Activated CD8-positive, alpha-beta T cell treated with anti-CD3 and anti-CD28 coated beads, Interleukin-2, amount 10 ng/mL, durations not matched to agents 7 days and 5 days (primary cell): ENCODE measurements at regions not wholly inside any gene's neighbourhood (a gene's known extent, or its start where the extent isn't known, plus 50 kb on each side); places are given as distances from the start of the nearest gene placed in this dataset.

Experiments used
- ATAC-seq: fragments of 150-1000 bp; cut with Tn5 transposase; one replicate; pipeline ENCODE4 v1.10.0; 2021; ENCODE audit warnings: moderate library complexity
- CTCF ChIA-PET: fragments of 350-600 bp; sonication (Branson Sonifier 250); formaldehyde crosslinking; loops from one replicate; lab custom pipeline; 2021; ENCODE audit warnings: antibody characterized with exemption; lab: Charles Lee
- POLR2A ChIA-PET: fragments of 350-600 bp; sonication (Branson Sonifier 250); formaldehyde crosslinking; loops from one replicate; lab custom pipeline; 2021; ENCODE audit warnings: antibody characterized with exemption; lab: Charles Lee
- DNase-seq: peaks from one replicate; pipeline ENCODE4 v3.0.0-alpha.2; 2020
- H3K27ac Mint-ChIP-seq: one replicate; pipeline ENCODE4 v1.8.0; 2021; ENCODE audit warnings: mild to moderate bottlenecking, mixed read lengths
- H3K27me3 Mint-ChIP-seq: one replicate; pipeline ENCODE4 v1.8.0; 2021; ENCODE audit warnings: low read depth, mixed read lengths
- H3K36me3 Mint-ChIP-seq: one replicate; pipeline ENCODE4 v1.8.0; 2021; ENCODE audit warnings: low read depth, mixed read lengths
- H3K4me1 Mint-ChIP-seq: one replicate; pipeline ENCODE4 v1.8.0; 2021; ENCODE audit warnings: low read depth, mixed read lengths
- H3K4me3 Mint-ChIP-seq: one replicate; pipeline ENCODE4 v1.8.0; 2021; ENCODE audit warnings: mild to moderate bottlenecking, mixed read lengths
- H3K9me3 Mint-ChIP-seq: one replicate; pipeline ENCODE4 v1.8.0; 2022; ENCODE audit warnings: mixed read lengths; ENCODE audit not compliant: insufficient read depth

DNA sequence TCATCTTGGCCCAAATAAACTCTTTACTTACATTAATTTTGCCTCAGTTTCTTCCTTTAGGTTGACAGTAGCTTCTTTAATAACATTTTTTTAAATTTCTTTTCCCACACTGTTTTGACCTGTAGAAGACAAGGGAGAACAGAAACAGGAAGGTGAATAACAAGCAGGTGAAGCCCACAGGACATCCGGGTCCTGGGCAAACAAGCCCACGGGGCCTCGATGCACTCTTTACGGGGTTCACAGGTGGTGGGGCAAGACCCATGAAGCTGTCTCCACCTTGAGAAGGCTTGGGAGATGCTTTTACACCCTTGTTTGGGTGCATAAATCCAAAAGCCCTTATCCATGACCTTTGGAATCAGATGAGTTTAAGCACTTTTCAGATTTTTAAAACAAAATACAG is 301.0 kb upstream of the MGAT5 start:
- no peak for DNase-seq
- H3K27me3 Mint-ChIP-seq = peaks cover 18% of the 10 kb centered on the region
- H3K4me3 Mint-ChIP-seq = no peak overlapping the region
- POLR2A ChIA-PET = no interaction called here
- CTCF ChIA-PET = no interaction called here
- H3K27ac Mint-ChIP-seq = no peak overlapping the region
- no peaks in the 10 kb centered on the region for H3K4me1 Mint-ChIP-seq
- no peak for ATAC-seq
- no peaks in the 10 kb centered on the region for H3K36me3 Mint-ChIP-seq
- no peaks in the 10 kb centered on the region for H3K9me3 Mint-ChIP-seq

GRCh38 chr2:133953524-133953923 is 300.3 kb upstream of the MGAT5 start:
- no peak overlapping the region for H3K4me3 Mint-ChIP-seq
- H3K27me3 Mint-ChIP-seq = peaks cover 18% of the 10 kb centered on the region
- no peaks in the 10 kb centered on the region for H3K36me3 Mint-ChIP-seq
- no peak for DNase-seq
- H3K4me1 Mint-ChIP-seq = no peaks in the 10 kb centered on the region
- H3K27ac Mint-ChIP-seq = no peak overlapping the region
- POLR2A ChIA-PET = no interaction called here
- CTCF ChIA-PET = no interaction called here
- ATAC-seq = no peak
- no peaks in the 10 kb centered on the region for H3K9me3 Mint-ChIP-seq

GRCh38 chr2:133954636-133955035 is 299.2 kb upstream of the MGAT5 start:
- DNase-seq = no peak
- no peak for ATAC-seq
- H3K36me3 Mint-ChIP-seq = no peaks in the 10 kb centered on the region
- CTCF ChIA-PET = no interaction called here
- no peaks in the 10 kb centered on the region for H3K9me3 Mint-ChIP-seq
- POLR2A ChIA-PET = no interaction called here
- no peaks in the 10 kb centered on the region for H3K4me1 Mint-ChIP-seq
- no peak overlapping the region for H3K4me3 Mint-ChIP-seq
- no peak overlapping the region for H3K27ac Mint-ChIP-seq
- peaks cover 22% of the 10 kb centered on the region for H3K27me3 Mint-ChIP-seq

DNA sequence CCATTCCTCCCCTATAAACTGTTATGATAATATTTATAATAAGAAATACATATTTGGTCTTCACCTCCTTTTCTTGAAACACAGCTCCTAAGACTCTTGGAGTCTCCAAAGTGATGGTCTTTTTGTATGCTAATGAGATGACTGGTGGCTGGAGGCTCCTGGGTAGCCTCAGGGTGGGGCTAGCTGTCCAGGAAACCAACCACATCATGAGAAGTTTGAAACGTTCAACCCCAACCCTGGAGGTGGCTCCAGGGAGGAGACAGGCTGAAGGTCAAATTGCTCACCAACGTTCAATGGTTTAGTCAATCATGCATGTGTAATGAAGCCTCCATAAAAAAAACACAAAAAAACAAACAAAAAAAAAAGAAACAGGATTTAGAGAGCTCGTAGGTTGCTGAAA is 298.7 kb upstream of the MGAT5 start:
- Mint-ChIP-seq H3K27ac (no peak overlapping the region), H3K4me3 (no peak overlapping the region), H3K4me1 (no peaks in the 10 kb centered on the region), H3K9me3 (no peaks in the 10 kb centered on the region), H3K36me3 (no peaks in the 10 kb centered on the region), H3K27me3 (peaks cover 24% of the 10 kb centered on the region)
- POLR2A ChIA-PET = no interaction called here
- DNase-seq (no peak), ATAC-seq (no peak)
- CTCF ChIA-PET = no interaction called here

GRCh38 chr2:133956434-133956935 is 297.4 kb upstream of the MGAT5 start:
- CTCF ChIA-PET = no interaction called here
- POLR2A ChIA-PET = no interaction called here
- Mint-ChIP-seq H3K36me3 (no peaks in the 10 kb centered on the region), H3K27ac (no peak overlapping the region), H3K4me3 (no peak overlapping the region), H3K9me3 (no peaks in the 10 kb centered on the region), H3K27me3 (peaks cover 24% of the 10 kb centered on the region), H3K4me1 (no peaks in the 10 kb centered on the region)
- DNase-seq (no peak), ATAC-seq (no peak)

GRCh38 chr2:133957724-133958480 is 296.0 kb upstream of the MGAT5 start:
- ATAC-seq (no peak), DNase-seq (no peak)
- Mint-ChIP-seq H3K4me3 (no peak overlapping the region), H3K27ac (no peak overlapping the region), H3K27me3 (peaks cover 33% of the 10 kb centered on the region), H3K36me3 (no peaks in the 10 kb centered on the region), H3K9me3 (no peaks in the 10 kb centered on the region), H3K4me1 (no peaks in the 10 kb centered on the region)
- POLR2A ChIA-PET = no interaction called here
- CTCF ChIA-PET = no interaction called here

GRCh38 chr2:133959066-133959465 is 294.8 kb upstream of the MGAT5 start:
- ChIA-PET CTCF (interaction anchor here (0.5 kb wide), 1 partner anchor 114 kb away, joined by 3 read pairs; no protein-coding TSS in a partner anchor), POLR2A (interaction anchor here (0.5 kb wide), 1 partner anchor 331 kb away, joined by 3 read pairs; no protein-coding TSS in a partner anchor)
- Mint-ChIP-seq H3K4me1 (no peaks in the 10 kb centered on the region), H3K9me3 (no peaks in the 10 kb centered on the region), H3K27ac (no peak overlapping the region), H3K36me3 (no peaks in the 10 kb centered on the region), H3K27me3 (peaks cover 28% of the 10 kb centered on the region), H3K4me3 (no peak overlapping the region)
- ATAC-seq (no peak), DNase-seq (no peak)

DNA sequence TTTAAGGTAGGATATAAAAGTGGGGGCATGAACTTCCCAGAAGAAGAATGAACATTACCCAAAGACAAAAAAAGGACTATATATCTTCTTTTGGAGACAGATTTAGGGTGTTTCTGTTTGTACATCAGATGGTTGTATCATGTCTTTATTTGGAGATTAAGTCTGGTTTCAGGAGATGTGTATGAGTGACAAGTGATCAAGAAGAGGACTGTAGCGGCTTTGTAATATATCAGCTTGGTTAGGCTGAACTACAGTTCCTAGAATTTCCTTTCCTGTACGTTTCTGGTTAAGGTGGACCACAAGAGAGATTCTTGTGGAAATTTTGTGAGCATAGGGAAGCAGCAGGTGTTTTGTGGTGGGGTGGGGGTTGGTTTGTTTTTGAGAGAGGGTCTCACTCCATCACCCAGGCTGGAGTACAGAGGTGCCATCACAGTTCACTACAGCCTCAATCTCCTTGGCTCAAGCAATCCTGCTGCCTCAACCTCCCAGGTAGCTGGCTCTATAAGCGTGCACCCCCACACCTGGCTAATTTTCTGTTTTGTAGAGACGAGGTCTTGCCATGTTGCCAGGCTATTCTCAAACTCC is 287.1 kb upstream of the MGAT5 start:
- CTCF ChIA-PET = no interaction called here
- no peak for ATAC-seq

DNA sequence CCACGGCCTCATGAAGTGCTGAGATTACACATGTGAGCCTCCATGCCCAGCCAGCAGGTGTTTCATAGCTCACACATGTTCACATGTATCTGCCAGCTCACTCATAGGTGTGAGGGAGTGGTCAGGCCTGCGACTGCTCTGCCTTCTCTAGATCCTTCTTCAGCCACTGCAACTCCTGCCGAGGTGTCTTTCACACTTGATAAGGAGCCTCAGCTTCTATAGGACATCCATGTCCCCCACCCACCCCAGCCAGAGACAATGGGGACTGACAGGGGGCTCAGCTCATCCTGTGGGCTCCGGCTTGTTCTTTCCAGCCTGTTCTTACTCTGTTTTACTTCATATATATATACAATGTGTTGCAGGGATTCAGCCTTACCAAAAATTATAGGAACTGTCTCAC is 286.5 kb upstream of the MGAT5 start:
- no peak overlapping the region for H3K4me3 Mint-ChIP-seq
- no peak for ATAC-seq
- DNase-seq = no peak
- H3K4me1 Mint-ChIP-seq = peaks cover 19% of the 10 kb centered on the region
- H3K9me3 Mint-ChIP-seq = no peaks in the 10 kb centered on the region
- POLR2A ChIA-PET = no interaction called here
- no peak overlapping the region for H3K27ac Mint-ChIP-seq
- H3K27me3 Mint-ChIP-seq = peaks cover 33% of the 10 kb centered on the region
- CTCF ChIA-PET = no interaction called here
- no peaks in the 10 kb centered on the region for H3K36me3 Mint-ChIP-seq

More for the DNA sequence above, 287.1 kb upstream of the MGAT5 start:
- H3K4me1 Mint-ChIP-seq = peaks cover 19% of the 10 kb centered on the region
- POLR2A ChIA-PET = no interaction called here
- H3K27ac Mint-ChIP-seq = no peak overlapping the region
- no peaks in the 10 kb centered on the region for H3K36me3 Mint-ChIP-seq
- H3K27me3 Mint-ChIP-seq = peaks cover 33% of the 10 kb centered on the region
- H3K9me3 Mint-ChIP-seq = no peaks in the 10 kb centered on the region
- no peak for DNase-seq
- no peak overlapping the region for H3K4me3 Mint-ChIP-seq

GRCh38 chr2:133968446-133968845 is 285.4 kb upstream of the MGAT5 start:
- no peak overlapping the region for H3K4me3 Mint-ChIP-seq
- H3K9me3 Mint-ChIP-seq = no peaks in the 10 kb centered on the region
- DNase-seq = no peak
- H3K36me3 Mint-ChIP-seq = no peaks in the 10 kb centered on the region
- no peak overlapping the region for H3K27ac Mint-ChIP-seq
- no peak for ATAC-seq
- peaks cover 19% of the 10 kb centered on the region for H3K4me1 Mint-ChIP-seq
- H3K27me3 Mint-ChIP-seq = peaks cover 32% of the 10 kb centered on the region
- ChIA-PET POLR2A (no interaction called here), CTCF (no interaction called here)

- Mint-ChIP-seq H3K27ac (no peak overlapping the region), H3K4me3 (no peak overlapping the region), H3K4me1 (peaks cover 26% of the 10 kb centered on the region), H3K9me3 (no peaks in the 10 kb centered on the region), H3K27me3 (peaks cover 26% of the 10 kb centered on the region), H3K36me3 (no peaks in the 10 kb centered on the region)
- CTCF ChIA-PET = no interaction called here
- POLR2A ChIA-PET = interaction anchor here (0.5 kb wide), 1 partner anchor 801 kb away, joined by 3 read pairs; no protein-coding TSS in a partner anchor
- no peak for DNase-seq
- ATAC-seq = no peak
These were observed 283.2 kb upstream of the MGAT5 start for GRCh38 chr2:133970641-133971040.

DNA sequence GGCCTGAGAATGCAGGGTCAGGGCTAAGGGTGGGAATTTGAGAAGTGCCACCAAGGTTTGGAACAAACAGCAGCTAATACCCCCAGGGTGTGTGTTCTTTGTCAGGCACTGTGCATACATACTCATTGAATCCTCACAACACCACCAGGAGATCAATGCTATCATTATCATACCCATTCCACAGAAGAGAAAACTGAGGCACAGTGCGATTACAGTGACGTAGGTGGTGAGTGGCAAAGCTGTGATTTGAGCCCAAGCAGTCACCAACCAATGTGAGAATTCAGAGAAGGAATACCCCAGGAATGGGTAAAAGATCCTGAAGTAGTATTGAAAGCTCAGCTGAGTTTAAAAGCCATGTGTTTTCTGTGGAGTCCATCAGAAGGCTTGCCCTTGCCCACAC is 281.6 kb upstream of the MGAT5 start:
- no peak for DNase-seq
- Mint-ChIP-seq H3K4me3 (no peak overlapping the region), H3K27me3 (peaks cover 25% of the 10 kb centered on the region), H3K36me3 (no peaks in the 10 kb centered on the region), H3K27ac (no peak overlapping the region), H3K4me1 (peaks cover 16% of the 10 kb centered on the region), H3K9me3 (no peaks in the 10 kb centered on the region)
- CTCF ChIA-PET = no interaction called here
- no peak for ATAC-seq
- POLR2A ChIA-PET = no interaction called here
